ENCODE measurements at regions not wholly inside any gene's neighbourhood (a gene's known extent, or its start where the extent isn't known, plus 50 kb on each side); places are given as distances from the start of the nearest gene placed in this dataset.

DNA sequence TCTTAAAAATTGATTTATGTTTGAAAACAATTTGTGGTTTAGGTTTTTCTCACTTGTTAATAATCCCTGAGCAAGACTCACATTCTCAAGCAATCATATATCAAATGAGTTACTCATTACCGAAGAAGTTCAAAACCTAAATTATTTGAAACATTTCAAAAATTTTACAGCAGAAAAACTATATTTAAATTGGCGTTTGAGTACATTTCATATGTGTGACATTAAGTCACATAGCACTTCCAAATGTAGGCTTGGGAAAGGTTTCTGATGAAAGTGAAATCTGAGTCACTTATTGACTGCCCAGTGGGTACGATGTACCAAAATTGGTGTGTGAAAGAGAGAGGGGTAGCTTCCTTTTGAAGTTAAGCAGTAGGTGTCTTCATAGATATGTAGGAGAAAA is 411.4 kb upstream of the SGCD start:
- TF ChIP-seq, protein P1, sequence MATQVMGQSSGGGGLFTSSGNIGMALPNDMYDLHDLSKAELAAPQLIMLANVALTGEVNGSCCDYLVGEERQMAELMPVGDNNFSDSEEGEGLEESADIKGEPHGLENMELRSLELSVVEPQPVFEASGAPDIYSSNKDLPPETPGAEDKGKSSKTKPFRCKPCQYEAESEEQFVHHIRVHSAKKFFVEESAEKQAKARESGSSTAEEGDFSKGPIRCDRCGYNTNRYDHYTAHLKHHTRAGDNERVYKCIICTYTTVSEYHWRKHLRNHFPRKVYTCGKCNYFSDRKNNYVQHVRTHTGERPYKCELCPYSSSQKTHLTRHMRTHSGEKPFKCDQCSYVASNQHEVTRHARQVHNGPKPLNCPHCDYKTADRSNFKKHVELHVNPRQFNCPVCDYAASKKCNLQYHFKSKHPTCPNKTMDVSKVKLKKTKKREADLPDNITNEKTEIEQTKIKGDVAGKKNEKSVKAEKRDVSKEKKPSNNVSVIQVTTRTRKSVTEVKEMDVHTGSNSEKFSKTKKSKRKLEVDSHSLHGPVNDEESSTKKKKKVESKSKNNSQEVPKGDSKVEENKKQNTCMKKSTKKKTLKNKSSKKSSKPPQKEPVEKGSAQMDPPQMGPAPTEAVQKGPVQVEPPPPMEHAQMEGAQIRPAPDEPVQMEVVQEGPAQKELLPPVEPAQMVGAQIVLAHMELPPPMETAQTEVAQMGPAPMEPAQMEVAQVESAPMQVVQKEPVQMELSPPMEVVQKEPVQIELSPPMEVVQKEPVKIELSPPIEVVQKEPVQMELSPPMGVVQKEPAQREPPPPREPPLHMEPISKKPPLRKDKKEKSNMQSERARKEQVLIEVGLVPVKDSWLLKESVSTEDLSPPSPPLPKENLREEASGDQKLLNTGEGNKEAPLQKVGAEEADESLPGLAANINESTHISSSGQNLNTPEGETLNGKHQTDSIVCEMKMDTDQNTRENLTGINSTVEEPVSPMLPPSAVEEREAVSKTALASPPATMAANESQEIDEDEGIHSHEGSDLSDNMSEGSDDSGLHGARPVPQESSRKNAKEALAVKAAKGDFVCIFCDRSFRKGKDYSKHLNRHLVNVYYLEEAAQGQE (IDR thresholded peaks at IDR 0.05; ENCODE audit: insufficient read depth in 1 of 2, low read depth in 2 of 2, low read length in 2 of 2): no peak
- TF ChIP-seq TAF1 (IDR thresholded peaks at IDR 0.05; ENCODE audit: borderline replicate concordance, insufficient read depth, low read length) (no peak), POLR2AphosphoS5 (IDR thresholded peaks at IDR 0.05; ENCODE audit: low read depth, low read length) (no peak), SIN3A (IDR thresholded peaks at IDR 0.05; ENCODE audit: borderline replicate concordance, insufficient read depth, low read length) (no peak)
